GM19397 (cell line): ENCODE measurements at regions not wholly inside any gene's neighbourhood (a gene's known extent, or its start where the extent isn't known, plus 50 kb on each side); places are given as distances from the start of the nearest gene placed in this dataset.
"Not testable (repeated sequence)": the region's sequence is repeated elsewhere in the genome, so short reads cannot be mapped to it uniquely, and the experiment has no call there.

Experiments
- ATAC-seq: cut with Tn5 transposase; IDR thresholded peaks from one replicate; pipeline ENCODE4 v1.9.1; 2021; ENCODE audit warnings: mild to moderate bottlenecking, moderate library complexity; ENCODE audit not compliant: unreplicated experiment

DNA sequence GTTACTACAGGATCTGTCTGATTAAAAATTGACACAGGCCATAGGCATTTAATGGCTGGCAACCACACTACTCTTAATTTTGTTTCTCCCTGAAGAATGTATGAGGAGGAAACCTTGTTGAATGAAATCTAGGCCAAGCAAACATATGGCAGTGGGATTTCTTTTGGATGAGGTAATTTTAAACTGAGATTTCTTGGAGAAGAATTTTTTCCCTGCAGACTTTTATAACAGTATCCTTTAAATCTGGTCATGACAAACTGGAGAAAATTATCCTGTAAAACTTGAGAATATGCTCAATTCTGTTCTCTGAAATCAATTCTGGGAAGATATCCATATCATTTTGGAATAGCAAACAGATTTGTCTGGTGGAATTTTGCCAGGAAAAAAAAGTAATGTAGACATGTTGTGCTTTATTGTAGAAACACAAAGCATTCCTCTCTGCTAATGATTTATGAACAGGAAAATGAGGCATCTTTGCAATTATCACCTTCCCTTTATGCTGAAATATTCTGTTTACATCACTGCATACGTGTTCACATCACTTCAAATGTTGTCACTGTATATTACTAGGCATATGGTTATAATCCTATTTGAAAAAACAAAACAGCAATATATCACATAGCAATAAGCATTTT is 108.3 kb upstream of the ARSJ start:
- no peak for ATAC-seq

DNA sequence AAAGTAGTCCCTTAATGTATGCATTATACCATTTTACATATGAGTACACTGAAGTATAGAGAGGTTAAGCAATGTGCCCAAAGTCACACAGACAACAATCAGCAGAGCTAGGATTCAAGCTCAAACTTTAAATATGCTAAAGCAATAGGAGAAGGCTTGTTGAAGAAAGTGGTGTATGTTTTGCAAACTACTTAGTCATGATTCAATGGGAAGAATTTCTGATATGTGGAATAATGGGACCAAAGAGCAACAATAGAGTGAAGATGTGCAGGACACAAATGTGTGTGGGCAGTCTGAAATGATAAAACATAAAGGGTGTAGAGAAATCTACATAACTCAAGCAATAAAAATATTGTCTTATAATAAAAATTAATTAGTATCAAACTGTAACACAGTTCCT is 109.0 kb upstream of the ARSJ start:
- ATAC-seq = no peak

DNA sequence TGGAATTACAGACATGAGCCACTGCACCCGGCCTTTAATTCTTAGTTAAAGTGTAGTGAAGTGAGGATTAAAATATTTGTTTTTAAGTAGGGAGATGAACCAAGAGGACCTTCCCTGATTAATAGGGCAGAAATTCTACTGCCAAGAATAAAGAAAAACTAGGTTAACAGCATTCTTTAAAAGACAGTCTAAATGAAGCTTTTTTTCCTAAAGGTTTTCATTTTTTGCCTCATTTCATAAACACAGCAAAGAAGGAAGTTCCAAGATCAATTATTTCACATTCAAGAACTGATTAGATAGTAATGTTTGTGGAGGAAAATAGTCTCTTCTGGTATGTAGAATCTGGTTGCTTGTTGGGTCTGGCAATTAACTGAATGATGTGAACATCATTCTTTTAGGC is 112.1 kb upstream of the ARSJ start:
- ATAC-seq = no peak

DNA sequence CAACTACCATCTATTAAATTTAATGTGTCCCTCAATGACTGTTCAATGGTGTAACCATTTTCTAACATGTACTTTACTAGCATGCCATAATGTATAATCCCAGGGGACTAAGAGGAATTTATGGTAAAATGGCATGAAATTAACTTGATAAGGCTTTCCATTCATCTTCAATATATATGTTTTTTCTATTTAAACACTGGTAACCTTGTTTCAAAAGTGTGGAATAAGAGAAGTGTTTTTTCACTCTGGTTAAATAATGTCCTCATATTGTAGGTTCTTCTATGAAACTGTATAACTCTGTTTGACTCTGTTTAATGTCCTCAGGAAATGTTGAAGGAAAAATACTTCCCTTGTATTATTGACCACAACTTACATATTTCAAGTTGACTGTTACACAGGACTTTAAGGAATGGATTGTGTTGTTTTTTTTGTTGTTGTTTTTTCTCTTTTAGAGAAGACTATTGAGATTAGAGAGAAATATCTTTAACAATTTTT is 113.8 kb upstream of the ARSJ start:
- no peak for ATAC-seq

- ATAC-seq = no peak
These were observed 121.0 kb upstream of the ARSJ start for GRCh38 chr4:114100288-114101031.

GRCh38 chr4:114103908-114104307 is 124.5 kb upstream of the ARSJ start:
- ATAC-seq = no peak

GRCh38 chr4:114108869-114109268 is 129.4 kb upstream of the ARSJ start:
- no peak for ATAC-seq

DNA sequence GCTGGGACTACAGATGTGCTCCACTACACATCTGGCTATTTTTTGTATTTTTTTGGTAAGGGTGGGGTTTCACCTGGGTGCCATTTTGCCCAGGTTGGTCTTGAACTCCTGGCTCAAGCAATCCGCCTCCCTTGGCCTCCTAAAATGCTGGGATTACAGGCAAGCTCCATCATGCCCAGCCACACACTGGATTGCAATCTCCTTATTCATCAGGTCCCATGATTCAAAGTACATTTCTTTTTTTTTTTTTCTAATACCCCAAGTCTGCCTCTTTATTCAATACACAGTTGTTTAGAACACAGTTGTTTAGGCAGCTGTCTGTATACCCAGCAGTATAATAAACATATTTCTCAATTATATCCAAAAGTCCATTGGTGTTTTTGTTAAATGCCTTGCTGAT is 130.3 kb upstream of the ARSJ start:
- ATAC-seq = no peak

DNA sequence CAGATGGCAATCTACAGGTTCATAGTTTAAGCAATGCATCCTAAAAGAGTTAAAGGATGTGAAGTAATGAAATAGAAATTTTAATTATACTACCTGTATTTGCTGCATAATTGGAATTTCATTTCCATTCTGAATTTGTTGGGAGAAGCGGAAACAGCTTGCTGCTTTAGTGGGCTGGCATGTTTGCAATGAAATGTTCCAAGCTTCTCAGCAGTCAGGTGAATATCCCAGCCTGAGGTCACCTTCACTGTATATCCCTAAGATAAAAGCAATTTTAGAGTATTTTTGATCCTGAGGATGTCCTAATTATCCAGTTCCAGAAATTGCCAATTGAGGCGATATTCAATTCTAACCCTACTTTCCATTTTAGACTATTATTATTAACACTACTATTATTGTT is 136.1 kb upstream of the ARSJ start:
- ATAC-seq = no peak

- ATAC-seq = no peak
These were observed 137.4 kb upstream of the ARSJ start for GRCh38 chr4:114116861-114117260.

- ATAC-seq = no peak
These were observed 141.8 kb upstream of the ARSJ start for GRCh38 chr4:114121221-114121620.

GRCh38 chr4:114132199-114132598 is 152.8 kb upstream of the ARSJ start:
- no peak for ATAC-seq

DNA sequence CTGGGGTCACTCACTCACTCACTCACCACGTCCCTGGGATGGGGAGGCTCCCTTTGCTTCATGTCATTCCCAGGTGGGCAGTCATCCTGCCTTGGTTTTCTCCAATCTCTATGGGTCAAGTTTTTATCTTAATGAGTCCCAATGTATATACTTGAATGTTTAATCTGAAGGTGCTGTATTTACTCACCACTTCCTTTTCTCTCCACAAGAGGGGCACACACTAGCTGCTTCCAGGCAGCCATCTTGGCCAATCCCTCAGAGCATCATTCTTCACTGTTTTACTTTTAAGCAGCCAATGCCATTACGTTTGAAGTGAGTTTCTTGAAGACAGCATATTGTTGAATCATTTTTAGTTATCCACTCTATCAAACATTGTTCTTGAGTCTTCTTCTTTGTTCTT is 153.4 kb upstream of the ARSJ start:
- no peak for ATAC-seq

- no peak for ATAC-seq
These were observed 156.6 kb upstream of the ARSJ start for GRCh38 chr4:114136069-114136468.

- ATAC-seq = no peak
These were observed 158.5 kb upstream of the ARSJ start for GRCh38 chr4:114137984-114138383.

GRCh38 chr4:114146947-114147618 is 167.6 kb upstream of the ARSJ start:
- ATAC-seq = no peak

DNA sequence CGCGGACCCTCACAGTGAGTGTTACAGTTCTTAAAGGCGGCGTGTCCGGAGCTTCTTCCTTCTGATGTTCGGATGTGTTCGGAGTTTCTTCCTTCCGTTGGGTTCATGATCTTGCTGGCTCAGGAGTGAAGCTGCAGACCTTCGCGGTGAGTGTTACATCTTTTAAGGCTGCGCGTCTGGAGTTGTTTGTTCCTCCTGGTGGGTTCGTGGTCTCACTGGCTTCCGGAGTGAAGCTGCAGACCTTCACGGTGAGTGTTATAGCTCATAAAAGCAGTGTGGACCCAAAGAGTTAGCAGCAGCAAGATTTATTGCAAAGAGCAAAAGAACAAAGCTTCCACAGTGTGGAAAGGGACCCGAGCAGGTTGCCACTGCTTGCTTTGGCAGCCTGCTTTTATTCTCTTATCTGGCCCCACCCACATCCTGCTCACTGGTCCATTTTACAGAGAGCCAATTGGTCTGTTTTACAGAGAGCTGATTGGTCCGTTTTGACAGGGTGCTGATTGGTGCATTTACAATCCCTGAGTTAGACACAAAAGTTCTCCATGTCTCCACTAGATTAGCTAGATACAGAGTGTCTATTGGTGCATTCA is 168.3 kb upstream of the ARSJ start:
- not testable (repeated sequence) for ATAC-seq

GRCh38 chr4:114148372-114149070 is 169.1 kb upstream of the ARSJ start:
- not testable (repeated sequence) for ATAC-seq

DNA sequence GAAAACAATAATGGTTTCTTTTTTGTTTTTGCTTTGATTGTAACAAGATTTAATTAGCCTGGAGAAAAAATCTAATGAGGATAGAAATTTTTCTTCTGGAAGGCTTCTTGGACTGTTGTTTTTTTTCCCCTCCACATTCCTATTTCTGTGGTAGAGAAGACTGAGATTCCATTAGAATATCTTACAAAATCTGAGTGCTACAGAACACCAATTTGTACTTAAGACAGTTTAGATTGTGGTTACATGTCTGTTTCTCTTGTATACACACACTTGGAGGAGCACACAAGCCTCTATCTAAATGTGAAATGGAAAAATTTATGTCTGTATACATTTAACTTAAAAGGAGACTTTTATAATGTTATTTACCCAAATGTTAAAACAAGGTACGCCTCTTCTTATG is 176.9 kb upstream of the ARSJ start:
- no peak for ATAC-seq

GRCh38 chr4:114161809-114162208 is 182.4 kb upstream of the ARSJ start:
- ATAC-seq = no peak

- no peak for ATAC-seq
These were observed 183.6 kb upstream of the ARSJ start for GRCh38 chr4:114163051-114163450.
